GM19023 (cell line): ENCODE measurements at regions not wholly inside any gene's neighbourhood (a gene's known extent, or its start where the extent isn't known, plus 50 kb on each side); places are given as distances from the start of the nearest gene placed in this dataset.
"Not testable (repeated sequence)": the region's sequence is repeated elsewhere in the genome, so short reads cannot be mapped to it uniquely, and the experiment has no call there.

Experiments
- ATAC-seq: cut with Tn5 transposase; IDR thresholded peaks from one replicate; pipeline ENCODE4 v1.9.1; 2021; ENCODE audit warnings: mild to moderate bottlenecking, moderate library complexity; ENCODE audit not compliant: unreplicated experiment

DNA sequence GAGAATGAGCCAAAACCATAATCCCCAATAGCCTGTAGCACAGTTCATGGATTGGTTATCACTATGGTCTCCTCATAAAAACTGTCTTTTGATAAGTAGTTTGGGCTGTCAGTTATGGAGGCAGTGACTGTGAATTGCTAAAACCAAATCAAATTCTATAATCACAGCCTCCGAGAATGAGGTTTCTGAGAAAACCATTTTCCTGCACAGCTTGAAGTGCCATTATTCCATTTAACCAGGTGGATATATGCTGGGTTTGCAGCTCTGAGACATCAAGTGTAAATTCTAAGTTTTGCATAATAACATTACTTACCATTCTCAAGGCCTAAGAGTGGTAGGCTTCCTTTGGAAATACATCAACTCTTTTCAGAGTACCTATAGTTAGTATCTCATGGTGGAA is 485.4 kb downstream of the FRK start:
- ATAC-seq: no peak

DNA sequence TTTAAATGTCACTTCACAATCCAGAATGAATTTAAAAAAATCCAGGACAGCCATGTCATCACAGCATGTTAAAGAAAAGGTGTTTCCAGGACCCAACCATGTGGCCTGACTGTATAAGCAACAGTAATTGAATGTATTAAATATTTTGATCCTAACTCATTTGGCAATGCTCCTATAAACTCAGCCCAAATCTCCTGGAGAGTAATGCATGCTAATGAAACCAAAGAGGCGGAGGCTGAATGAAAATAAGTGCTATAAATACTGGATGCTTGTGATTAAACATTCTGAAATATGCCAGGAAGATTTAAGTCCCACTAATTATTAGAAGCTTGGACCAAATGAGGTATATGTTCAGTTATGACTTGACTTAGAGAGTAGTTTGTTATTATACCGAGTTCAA is 486.8 kb downstream of the FRK start:
- ATAC-seq: no peak

DNA sequence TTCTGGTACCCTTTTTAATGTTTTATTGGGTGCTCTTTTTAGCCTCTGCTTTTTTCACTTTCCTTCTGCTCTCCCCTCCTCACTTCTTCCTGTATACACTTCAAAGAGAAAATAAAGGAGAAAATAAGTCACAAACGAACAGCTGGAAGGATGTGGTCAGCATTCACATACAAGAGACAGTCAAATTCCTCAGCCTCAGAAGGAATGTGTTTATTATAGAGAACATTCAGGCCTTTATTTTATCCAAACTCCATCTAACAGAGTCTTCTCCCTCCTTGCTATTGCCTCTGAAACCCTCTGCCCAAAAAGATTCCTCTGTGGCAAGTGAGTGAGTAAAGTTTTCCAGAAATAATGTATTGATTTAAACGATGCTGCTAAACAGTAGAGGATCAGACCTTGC is 490.4 kb downstream of the FRK start:
- ATAC-seq: no peak

DNA sequence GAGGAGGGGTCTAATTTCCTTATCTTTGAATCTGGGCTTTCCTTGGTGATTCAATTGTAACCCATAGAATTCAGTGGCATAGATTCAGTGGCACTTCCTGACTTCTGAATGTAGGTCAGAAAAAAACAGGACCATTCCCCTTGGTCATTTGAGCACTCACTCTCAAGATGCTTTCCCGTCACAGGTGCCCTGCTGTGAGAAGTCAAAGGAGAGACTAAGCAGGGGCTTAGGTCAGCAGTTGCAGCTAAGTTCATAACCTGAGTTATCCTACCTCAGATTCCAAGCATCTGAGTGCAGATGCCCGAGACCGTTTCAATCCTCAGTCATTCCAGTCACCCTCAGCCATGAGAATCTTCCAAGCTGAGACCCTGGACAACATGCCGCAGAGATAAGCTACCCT is 506.6 kb downstream of the FRK start:
- no peak for ATAC-seq

DNA sequence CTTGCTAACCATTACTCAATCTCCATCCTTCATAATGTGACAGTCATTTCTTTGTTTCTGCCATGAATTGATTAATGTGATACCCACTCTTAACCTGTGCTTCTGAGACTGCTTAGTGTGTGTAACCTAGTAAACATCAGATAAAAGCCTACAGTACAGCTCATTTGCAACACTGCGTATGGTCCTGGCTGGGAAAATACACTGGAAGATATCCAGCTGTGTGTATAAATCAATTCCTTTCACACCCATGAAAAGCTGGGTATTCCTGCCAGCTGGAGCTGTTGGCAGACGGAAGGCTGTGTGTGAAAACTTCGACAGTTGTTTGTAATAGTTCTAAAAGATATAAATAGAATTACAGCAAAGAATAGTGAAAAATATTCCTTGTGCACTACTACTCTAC is 509.2 kb downstream of the FRK start:
- ATAC-seq: no peak

DNA sequence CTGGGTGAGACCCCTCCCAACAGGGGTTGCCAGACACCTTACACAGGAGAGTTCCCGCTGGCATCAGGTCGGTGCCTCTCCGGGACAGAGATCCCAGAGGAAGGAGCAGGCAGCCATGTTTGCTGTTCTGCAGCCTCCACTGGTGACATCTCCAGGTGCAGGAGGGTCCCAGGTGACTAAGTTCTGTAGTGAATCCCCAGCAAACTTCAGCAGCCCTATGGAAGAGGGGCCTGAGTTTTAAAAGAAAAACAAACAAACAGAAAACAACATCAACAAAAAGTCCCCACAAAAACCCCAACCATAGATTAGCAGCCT is 515.1 kb downstream of the FRK start:
- no peak for ATAC-seq

DNA sequence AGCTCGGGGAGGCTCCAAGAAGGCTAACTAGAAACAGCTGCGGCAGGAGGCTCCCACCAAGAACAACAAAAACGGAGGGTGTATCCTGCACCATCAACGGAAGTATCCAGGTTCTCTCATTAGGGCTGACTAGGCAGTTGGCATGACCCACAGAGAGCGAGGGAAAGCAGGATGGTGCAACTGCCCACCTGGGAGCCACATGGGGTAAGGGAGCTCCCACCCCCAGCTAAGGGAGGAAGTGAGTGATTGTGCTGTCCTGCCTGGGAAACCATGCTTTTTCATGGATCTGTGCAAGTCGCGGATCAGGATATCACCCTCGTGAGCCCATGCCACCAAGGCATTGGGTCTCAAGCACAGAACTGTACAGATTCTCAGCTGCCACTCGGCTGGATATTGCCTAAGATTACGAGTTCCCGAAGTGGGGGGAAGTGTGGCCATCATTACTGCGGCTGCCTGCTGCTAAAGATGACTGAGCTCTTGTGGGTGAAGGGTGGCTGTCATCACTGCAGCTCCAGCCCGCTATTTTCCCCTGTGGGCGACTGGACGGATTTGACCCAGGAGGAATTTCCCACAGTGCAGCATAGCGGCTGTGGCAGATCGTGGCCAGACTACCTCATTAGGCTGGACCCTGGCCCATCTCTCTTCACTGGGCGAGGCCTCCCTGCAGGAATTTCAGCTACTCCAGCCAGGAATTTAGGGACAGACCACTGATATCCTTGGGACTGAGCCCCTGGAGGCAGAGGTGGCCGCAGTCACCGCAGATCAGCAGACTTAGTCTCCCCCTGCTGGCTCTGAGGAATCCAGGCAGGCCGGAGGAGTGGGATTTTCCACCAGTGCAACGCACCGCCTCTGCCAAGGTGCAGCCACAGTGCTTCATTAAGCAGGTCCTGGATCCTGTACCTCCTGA is 515.7 kb downstream of the FRK start:
- ATAC-seq: no peak

DNA sequence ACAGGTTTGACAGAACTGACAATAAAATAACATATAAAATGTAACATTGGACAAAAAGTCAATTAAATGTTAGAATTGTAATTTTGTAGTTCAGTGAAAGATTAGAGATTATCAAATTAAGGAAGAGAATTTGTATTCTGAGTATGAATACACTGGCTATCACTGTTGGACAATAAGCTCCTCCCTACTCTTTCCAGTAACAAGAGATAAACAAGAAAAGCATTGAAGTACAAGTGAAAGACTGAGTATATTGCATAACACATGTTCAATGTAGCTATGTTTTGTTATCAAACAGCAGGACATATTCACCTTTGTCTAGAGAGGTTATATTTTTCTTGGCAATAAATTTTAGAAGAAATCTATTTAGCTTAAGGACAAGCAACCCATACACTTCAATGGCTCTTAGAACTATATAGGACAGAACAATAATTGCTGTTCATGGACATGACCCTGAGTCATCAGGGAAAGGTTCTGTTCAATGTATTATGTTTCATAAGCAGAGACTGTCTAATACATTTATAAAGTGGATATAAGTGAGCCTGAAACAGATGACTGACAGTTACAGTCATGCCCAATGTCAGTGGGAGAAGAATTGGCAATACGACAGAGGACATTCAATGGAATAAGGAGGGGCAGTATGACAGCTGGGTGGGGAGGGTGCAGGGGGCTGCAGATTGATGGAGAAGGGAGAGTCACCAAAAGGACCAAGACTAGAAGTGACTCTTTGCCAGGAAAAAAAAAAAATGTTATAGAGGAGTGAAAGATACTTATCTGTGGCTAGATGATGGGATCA is 520.4 kb downstream of the FRK start:
- no peak for ATAC-seq

DNA sequence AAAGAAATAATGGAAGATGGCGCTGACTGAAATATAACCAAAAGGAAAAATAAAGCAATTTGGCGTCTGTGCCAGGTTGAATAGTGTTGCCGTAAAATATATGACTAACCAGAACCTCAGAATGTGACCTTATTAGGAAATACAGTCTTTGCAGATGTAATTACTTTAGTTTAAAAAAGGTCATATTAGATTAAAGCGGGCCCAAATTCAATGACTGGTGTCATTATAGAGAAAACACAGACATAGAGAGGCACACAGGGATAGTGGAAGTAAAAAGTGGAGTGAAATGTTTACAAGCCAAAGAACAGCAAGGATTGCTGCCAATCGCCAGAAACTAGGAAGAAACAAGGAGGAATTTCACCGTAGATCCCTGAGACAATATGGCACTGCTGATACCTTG is 521.2 kb downstream of the FRK start:
- ATAC-seq: no peak

DNA sequence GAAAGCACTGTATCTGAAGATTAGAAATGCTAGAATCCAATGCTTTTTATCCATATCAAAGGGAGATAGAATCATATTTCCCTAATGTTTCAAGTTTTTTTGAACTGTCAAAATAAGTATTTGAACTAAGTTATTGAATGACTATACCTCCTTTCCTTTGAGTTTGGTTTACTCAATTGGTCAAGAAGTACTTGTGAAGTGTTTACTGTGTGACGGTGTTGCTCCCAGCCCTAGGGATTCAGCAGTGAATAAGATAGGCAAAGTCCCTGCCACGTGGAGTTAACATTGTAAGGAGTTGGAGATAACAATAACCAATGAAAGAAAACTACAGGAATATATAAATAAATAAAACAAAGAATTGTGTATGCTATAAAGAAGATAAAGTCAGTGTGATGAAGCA is 535.9 kb downstream of the FRK start:
- no peak for ATAC-seq

DNA sequence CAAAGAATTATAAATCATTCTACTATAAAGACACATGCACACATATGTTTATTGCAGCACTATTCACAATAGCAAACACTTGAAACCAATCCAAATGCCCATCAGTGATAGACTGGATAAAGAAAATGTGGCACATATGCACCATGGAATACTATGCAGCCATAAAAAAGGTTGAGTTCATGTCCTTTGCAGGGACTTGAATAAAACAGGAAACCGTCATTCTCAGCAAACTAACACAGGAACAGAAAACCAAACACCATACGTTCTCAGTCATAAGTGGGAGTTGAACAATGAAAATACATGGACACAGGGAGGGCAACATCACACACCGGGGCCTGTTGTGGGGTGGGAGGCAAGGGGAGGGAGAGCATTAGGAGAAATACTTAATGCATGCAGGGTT is 538.9 kb downstream of the FRK start:
- not testable (repeated sequence) for ATAC-seq

DNA sequence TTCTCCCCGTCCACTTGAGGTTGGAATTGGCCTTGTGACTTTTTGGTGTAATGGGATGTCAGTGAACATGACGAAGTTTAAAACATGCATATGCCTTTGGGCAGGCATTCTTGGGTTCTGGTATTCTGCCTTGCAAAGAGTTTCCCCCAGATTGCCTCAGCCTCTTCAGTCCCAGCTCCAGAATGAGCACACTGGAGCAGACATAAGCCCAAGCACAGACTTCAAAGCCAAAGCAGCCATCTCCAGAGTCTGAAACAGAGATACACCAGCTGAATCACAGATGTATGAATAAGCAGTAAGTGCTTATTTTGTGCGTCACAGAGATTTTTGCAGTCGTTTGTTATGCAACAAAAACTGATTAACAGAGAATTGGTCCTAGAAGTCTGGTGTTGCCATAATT is 546.0 kb downstream of the FRK start:
- ATAC-seq: no peak

DNA sequence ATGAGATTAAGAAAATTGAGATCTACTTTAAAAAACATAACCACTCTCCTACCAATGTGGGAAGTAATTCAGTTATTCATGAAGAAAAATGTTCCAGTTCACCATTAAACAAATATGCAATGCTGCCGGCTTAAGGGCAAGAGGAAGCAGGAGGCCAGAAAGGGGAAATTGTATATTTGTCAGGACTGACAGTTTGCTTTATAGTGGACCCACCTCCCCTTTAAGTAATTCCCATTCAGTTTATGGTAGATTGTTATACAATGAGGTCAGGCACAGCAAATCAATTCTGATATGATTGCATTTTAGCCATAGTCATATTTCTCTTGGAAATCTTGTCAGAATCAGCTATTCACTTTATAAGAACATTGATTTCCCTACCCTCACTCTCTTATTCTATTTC is 547.8 kb downstream of the FRK start:
- ATAC-seq: no peak

DNA sequence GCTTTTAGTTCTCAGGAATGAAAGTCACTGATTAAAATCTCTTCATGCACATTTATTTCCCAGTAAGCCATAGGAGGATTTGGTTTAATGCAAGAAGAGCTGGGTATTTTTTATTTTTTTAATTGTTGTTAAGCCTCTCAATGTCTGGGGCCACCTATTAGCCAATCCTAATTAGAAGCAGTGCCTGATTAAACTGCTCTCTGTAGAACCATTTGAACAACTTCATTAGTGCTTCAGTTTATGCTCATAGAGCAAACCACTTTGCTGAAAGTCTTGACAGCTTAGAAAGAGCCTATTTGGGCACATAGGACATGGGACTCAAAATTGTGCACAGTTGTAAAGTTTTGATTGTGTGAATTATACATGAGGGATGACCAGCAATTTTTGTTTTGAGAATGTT is 548.9 kb downstream of the FRK start:
- ATAC-seq: no peak

DNA sequence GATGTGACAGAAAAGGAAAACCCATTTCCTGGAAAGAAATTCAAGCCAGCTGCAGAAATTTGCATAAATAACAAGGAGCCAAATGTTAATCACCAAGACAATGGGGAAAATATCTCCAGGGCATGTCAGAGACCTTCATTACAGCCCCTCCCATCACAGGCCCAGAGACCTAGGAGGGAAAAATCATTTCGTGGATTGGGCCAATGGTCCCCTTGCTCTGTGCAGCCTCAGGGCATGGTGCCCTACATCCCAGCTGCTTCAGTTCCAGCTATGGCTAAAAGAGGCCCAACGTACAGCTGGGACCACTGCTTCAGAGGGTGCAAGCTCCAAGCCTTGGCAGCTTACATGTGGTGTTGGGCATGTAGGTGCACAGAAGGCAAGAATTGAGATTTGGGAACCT is 558.3 kb downstream of the FRK start:
- ATAC-seq: not testable (repeated sequence)

DNA sequence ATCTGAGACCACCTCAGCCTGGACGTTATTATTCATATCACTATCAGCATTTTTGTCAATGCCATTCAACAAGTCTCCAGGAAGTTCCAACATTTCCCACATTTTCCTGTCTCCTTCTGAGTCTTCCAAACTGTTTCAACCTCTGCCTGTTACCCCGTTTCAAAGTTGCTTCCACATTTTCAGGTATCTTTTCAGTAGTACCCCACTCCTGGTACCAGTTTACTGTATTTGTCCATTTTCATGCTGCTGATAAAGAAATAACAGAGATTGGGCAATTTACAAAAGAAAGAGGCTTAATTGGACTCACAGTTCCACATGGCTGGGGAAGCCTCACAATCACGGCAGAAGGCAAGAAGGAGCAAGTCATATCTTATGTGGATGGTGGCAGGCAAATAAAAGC is 565.5 kb downstream of the FRK start:
- no peak for ATAC-seq

DNA sequence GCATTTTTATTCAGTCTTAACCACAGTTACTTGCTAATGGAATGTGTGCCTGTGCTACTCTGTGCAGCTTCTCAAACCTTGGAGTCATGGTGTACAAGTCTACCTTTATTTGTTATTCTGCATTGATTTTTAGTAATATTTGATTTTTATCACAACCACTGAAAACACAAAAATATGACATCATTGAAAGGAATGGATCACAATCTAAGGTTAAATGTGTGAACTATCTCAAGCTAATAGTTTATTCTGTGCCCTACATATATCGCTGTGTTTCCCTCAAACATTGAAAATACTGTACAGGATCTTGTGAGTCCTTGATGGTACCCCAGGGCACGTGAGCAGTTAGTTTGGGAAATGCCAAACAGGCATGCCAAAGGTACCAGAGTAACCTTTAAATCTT is 573.4 kb downstream of the FRK start:
- no peak for ATAC-seq

DNA sequence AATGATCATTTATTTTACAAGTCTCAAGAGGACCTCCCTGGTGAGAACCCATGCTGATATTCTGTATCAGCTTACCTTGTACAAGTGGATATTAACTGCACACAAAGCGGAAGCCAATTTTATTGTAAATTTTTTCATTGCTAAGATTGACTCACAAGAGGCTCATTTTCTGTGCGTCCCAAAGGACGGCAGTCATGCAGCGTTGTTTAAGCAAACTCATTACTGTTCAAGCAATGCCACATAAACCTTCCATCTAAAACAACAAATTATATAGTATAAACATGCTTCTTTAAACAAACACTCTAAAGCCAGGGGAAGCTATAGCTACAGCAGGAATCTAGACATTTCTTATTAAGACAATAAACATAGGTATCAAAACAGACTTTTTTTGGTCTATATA is 575.3 kb downstream of the FRK start:
- ATAC-seq: no peak

DNA sequence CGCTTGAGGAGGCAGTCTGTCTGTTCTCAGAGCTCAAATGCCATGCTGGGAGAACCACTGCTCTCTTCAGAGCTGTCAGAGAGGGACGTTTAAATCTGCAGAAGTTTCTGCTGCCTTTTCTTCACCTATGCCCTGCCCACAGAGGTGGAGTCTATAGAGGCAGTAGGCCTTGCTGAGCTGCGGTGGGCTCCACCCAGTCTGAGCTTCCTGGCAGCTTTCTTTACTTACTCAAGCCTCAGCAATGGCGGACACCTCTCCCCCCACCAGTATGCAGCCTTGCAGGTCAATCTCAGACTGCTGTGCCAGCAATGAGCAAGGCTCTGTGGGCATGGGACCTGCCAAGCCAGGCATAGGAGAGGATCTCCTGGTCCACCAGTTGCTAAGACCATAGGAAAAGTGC is 580.1 kb downstream of the FRK start:
- not testable (repeated sequence) for ATAC-seq

DNA sequence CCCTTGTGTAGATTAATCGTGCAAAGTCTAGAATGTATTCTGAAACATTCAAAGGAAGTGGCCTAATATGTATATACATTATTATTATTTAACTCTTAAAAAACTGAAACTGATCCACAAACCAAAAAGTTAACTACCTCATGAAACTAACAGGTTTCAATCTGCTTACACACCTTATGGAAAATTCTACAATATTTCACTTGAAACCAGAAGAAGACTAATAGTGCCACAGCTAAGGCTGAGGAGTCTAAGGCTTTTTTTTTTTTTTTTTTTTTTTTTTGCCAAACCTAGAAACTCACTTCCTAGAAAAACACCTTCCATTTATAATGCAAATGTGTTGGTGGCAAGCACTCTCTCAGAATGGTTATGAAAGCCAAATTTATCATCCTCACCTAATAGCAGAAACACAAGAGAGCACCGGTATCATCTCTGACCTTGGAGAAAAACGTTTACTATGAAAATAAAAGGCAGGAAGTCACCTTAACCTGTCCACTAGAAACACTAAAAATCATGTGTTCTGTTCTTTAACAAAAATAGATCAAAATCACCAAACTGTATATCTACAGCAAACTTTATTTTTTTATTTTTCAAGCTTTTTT is 586.1 kb downstream of the FRK start:
- no peak for ATAC-seq

DNA sequence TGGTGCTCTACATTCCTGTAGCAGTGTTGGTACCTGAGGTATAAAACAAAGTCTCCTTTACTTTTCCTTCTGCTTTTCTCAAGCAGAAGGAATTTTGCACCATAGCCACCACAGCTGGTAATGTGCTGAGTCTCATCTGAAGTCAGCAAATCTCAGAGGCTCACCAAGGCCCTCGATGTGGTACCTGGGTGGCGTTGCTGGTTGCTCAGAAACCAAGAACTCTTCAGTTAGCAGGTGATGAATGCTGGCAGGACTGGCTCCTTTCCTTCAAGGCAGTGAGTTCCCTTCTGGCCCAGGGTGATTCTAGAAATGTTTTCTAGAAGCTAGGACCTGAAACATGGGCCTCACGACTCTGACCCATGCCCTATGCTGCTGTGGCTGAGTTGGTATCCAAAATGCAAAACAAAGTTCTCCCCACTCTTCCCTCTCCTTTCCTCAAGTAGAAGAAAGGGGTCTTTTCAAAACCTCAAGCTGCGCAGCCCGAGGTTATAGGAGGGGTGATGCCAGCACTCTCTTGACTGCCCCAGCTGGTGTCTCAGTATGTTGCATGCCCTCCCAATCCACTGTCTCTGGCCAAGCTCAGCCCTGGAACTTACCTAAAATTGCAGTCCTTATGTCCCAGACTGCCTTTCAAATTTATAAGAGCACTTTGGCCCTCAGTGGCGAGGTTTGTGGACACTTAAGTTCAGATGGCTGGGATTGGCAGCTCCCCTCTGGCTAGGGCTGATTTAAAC is 592.3 kb downstream of the FRK start:
- no peak for ATAC-seq
